Keratinocyte (primary cell): ENCODE measurements at regions not wholly inside any gene's neighbourhood (a gene's known extent, or its start where the extent isn't known, plus 50 kb on each side); places are given as distances from the start of the nearest gene placed in this dataset.

Source experiments
- DNase-seq: peaks from one replicate; pipeline ENCODE4 v3.0.0-alpha.2; 2011; ENCODE audit warnings: low read depth, missing footprints, low spot score
- FAIRE-seq: peaks from 2 replicates; lab custom pipeline; 2011; peaks lifted over from hg19 to GRCh38; lab: Jason Lieb, UNC
- H2AFZ ChIP-seq: 2 replicates; pipeline ENCODE4 v1.6.0; 2012; ENCODE audit warnings: low read length, control low read depth, inconsistent platforms; ENCODE audit not compliant: control insufficient read depth
- H3K27ac ChIP-seq: 2 replicates; pipeline ENCODE4 v1.5.1; 2011; ENCODE audit warnings: low read length; ENCODE audit not compliant: control insufficient read depth, insufficient read depth
- H3K27me3 ChIP-seq: 3 replicates; pipeline ENCODE4 v1.6.0; 2011; ENCODE audit warnings: low read length; ENCODE audit not compliant: control insufficient read depth, insufficient read depth; ENCODE audit errors: extremely low read depth
- H3K36me3 ChIP-seq, 2 experiments: 2 replicates in 1 of 2; 3 replicates in 1 of 2; pipeline ENCODE4 v1.5.1; 2011; ENCODE audit warnings: low read length in 2 of 2, mild to moderate bottlenecking in 1 of 2; ENCODE audit not compliant: control insufficient read depth in 2 of 2, insufficient read depth in 2 of 2; ENCODE audit errors: extremely low read depth in 1 of 2
- H3K4me1 ChIP-seq: 3 replicates; pipeline ENCODE4 v1.5.1; 2011; ENCODE audit warnings: low read length; ENCODE audit not compliant: control insufficient read depth, insufficient read depth; ENCODE audit errors: extremely low read depth
- H3K4me2 ChIP-seq: 3 replicates; pipeline ENCODE4 v1.6.0; 2011; ENCODE audit warnings: low read depth, low read length; ENCODE audit not compliant: control insufficient read depth, insufficient read depth; ENCODE audit errors: extremely low read depth
- H3K4me3 ChIP-seq, 3 experiments: fragments of 200-600 bp in 1 of 3; sonication (generic) in 1 of 3; 2 replicates in 2 of 3; 3 replicates in 1 of 3; pipeline ENCODE4 v1.5.1; 2011 to 2016; ENCODE audit warnings: low read length in 3 of 3, mild to moderate bottlenecking in 3 of 3, control low read depth in 2 of 3, inconsistent platforms in 1 of 3, low read depth in 1 of 3, mixed read lengths in 1 of 3, mixed run types in 1 of 3, moderate library complexity in 1 of 3; ENCODE audit not compliant: control insufficient read depth in 2 of 3, insufficient read depth in 2 of 3; ENCODE audit errors: extremely low read depth in 1 of 3
- H3K79me2 ChIP-seq: 2 replicates; pipeline ENCODE4 v1.6.0; 2012; ENCODE audit warnings: low read length; ENCODE audit not compliant: control insufficient read depth, insufficient read depth
- H3K9ac ChIP-seq: 3 replicates; pipeline ENCODE4 v1.6.0; 2011; ENCODE audit warnings: low read length; ENCODE audit not compliant: control insufficient read depth, insufficient read depth; ENCODE audit errors: extremely low read depth
- H3K9me1 ChIP-seq: 3 replicates; pipeline ENCODE4 v1.6.0; 2011; ENCODE audit warnings: low read length; ENCODE audit not compliant: control insufficient read depth, insufficient read depth; ENCODE audit errors: extremely low read depth
- H3K9me3 ChIP-seq: 2 replicates; pipeline ENCODE4 v1.5.1; 2012; ENCODE audit warnings: low read depth, low read length; ENCODE audit not compliant: control insufficient read depth
- H4K20me1 ChIP-seq: 3 replicates; pipeline ENCODE4 v1.6.0; 2011; ENCODE audit warnings: low read length; ENCODE audit not compliant: control insufficient read depth, insufficient read depth; ENCODE audit errors: extremely low read depth
- CTCF ChIP-seq, 3 experiments: IDR thresholded peaks in 1 of 3; conservative IDR thresholded peaks in 1 of 3; optimal IDR thresholded peaks in 1 of 3; 2 replicates in 2 of 3; 3 replicates in 1 of 3; pipeline versions ENCODE3 to v1.5.1; 2011; ENCODE audit warnings: low read length in 3 of 3, mild to moderate bottlenecking in 3 of 3, moderate library complexity in 2 of 3, control low read depth in 1 of 3, inconsistent platforms in 1 of 3; ENCODE audit not compliant: insufficient read depth in 2 of 3; ENCODE audit errors: extremely low read depth in 1 of 3
- EZH2 ChIP-seq: IDR thresholded peaks from one replicate; pipeline ENCODE4 v1.6.1; 2012; ENCODE audit warnings: inconsistent platforms, mild to moderate bottlenecking, low read length, moderate library complexity
- dilution Hi-C: fragments of 300-500 bp; cut with MboI; formaldehyde crosslinking; loops from one replicate; pipeline ENCODE4 v1.7.0; 2020; ENCODE audit warnings: low sequenced_read_pairs; ENCODE audit not compliant: extremely low pct_ligation_motif_present

GRCh38 chr1:2876846-2877245, 75.4 kb upstream of the TTC34 start:
- no peak overlapping the region for H3K27ac ChIP-seq
- dilution Hi-C loops = no loop called here
- TF ChIP-seq CTCF (optimal IDR thresholded peaks at IDR 0.05 in 1 of 3, IDR thresholded peaks at IDR 0.05 in 1 of 3, conservative IDR thresholded peaks at IDR 0.05 in 1 of 3; ENCODE audit: extremely low read depth in 1 of 3, insufficient read depth in 2 of 3, low read length in 3 of 3) (no peak), EZH2 (no peak)
- H3K9me3 ChIP-seq = peaks cover 23% of the 10 kb centered on the region
- no peak overlapping the region for H3K4me2 ChIP-seq
- no peaks in the 10 kb centered on the region for H3K79me2 ChIP-seq
- no peak for DNase-seq
- H3K4me1 ChIP-seq = no peaks in the 10 kb centered on the region
- no peaks in the 10 kb centered on the region for H3K27me3 ChIP-seq
- no peak overlapping the region for H3K9ac ChIP-seq
- H2AFZ ChIP-seq = no peak overlapping the region
- no peak overlapping the region for H3K4me3 ChIP-seq
- no peaks in the 10 kb centered on the region for H4K20me1 ChIP-seq
- H3K9me1 ChIP-seq = no peaks in the 10 kb centered on the region
- no peaks in the 10 kb centered on the region for H3K36me3 ChIP-seq
- no peak for FAIRE-seq

- Histone ChIP-seq H3K4me1 (no peaks in the 10 kb centered on the region), H3K4me3 (no peak overlapping the region), H3K27ac (no peak overlapping the region), H3K9me3 (peaks cover 23% of the 10 kb centered on the region), H3K36me3 (no peaks in the 10 kb centered on the region), H3K9me1 (no peaks in the 10 kb centered on the region), H4K20me1 (no peaks in the 10 kb centered on the region), H2AFZ (no peak overlapping the region), H3K4me2 (no peak overlapping the region), H3K79me2 (no peaks in the 10 kb centered on the region), H3K27me3 (no peaks in the 10 kb centered on the region), H3K9ac (no peak overlapping the region)
- TF ChIP-seq EZH2 = no peak
- TF ChIP-seq CTCF (optimal IDR thresholded peaks at IDR 0.05 in 1 of 3, IDR thresholded peaks at IDR 0.05 in 1 of 3, conservative IDR thresholded peaks at IDR 0.05 in 1 of 3; ENCODE audit: extremely low read depth in 1 of 3, insufficient read depth in 2 of 3, low read length in 3 of 3) = no peak
- no peak for DNase-seq
- FAIRE-seq = no peak
- dilution Hi-C loops = no loop called here
These were observed 75.9 kb upstream of the TTC34 start for GRCh38 chr1:2877391-2877790.
